MCF 10A (cell line): ENCODE measurements at regions not wholly inside any gene's neighbourhood (a gene's known extent, or its start where the extent isn't known, plus 50 kb on each side); places are given as distances from the start of the nearest gene placed in this dataset.

Experiments used
- BruUV-seq: library from RNA; stranded (reverse); fragments of 400-500 nt; replicated peaks from 2 replicates; lab custom pipeline; 2021; lab: Mats Ljungman, UMichigan
- CTCF ChIA-PET: fragments of 300-600 bp; sonication (Branson Sonifier 250); formaldehyde crosslinking; extraction: SDS; loops from one replicate; lab custom pipeline; 2021; ENCODE audit warnings: antibody characterized with exemption, inconsistent platforms; lab: Yijun Ruan, JAX
- POLR2A ChIA-PET: fragments of 300-600, 350-650 bp; sonication (Branson Sonifier 250); formaldehyde crosslinking; extraction: SDS; loops from one replicate; lab custom pipeline; 2020; ENCODE audit warnings: antibody characterized with exemption, inconsistent platforms; lab: Yijun Ruan, JAX
- DNase-seq: peaks from one replicate; pipeline ENCODE4 v3.0.0-alpha.2; 2018; ENCODE audit not compliant: unreplicated experiment
- H3K27ac Mint-ChIP-seq: one replicate; pipeline ENCODE4 v1.8.0; 2022; ENCODE audit warnings: mild to moderate bottlenecking, low read depth, mixed read lengths; ENCODE audit not compliant: unreplicated experiment
- H3K27me3 Mint-ChIP-seq: one replicate; pipeline ENCODE4 v1.8.0; 2022; ENCODE audit warnings: mixed read lengths; ENCODE audit not compliant: insufficient read depth, unreplicated experiment
- H3K36me3 Mint-ChIP-seq: one replicate; pipeline ENCODE4 v1.8.0; 2022; ENCODE audit warnings: mild to moderate bottlenecking, moderate library complexity, mixed read lengths; ENCODE audit not compliant: insufficient read depth, unreplicated experiment
- H3K4me1 Mint-ChIP-seq: one replicate; pipeline ENCODE4 v1.8.0; 2022; ENCODE audit warnings: mixed read lengths; ENCODE audit not compliant: insufficient read depth, unreplicated experiment
- H3K4me3 Mint-ChIP-seq: one replicate; pipeline ENCODE4 v1.8.0; 2022; ENCODE audit warnings: mild to moderate bottlenecking, moderate library complexity, mixed read lengths; ENCODE audit not compliant: unreplicated experiment
- H3K9me3 Mint-ChIP-seq: one replicate; pipeline ENCODE4 v1.8.0; 2022; ENCODE audit warnings: mixed read lengths; ENCODE audit not compliant: unreplicated experiment
- CTCF ChIP-seq: fragments of 200-600 bp; IDR thresholded peaks from one replicate; pipeline ENCODE4 v1.8.0; 2022; ENCODE audit warnings: antibody characterized with exemption, mild to moderate bottlenecking; ENCODE audit not compliant: unreplicated experiment
- intact Hi-C: fragments of 100-400 bp; cut with micrococcal nuclease; formaldehyde crosslinking; loops from 2 replicates; pipeline ENCODE4 v1.14.1; 2022

- POLR2A ChIA-PET: no interaction called here
- TF ChIP-seq CTCF: no peak
- no TSS peak for BruUV-seq
- intact Hi-C loops: no loop called here
- no peak overlapping the region for H3K27ac Mint-ChIP-seq
- no peaks in the 10 kb centered on the region for H3K36me3 Mint-ChIP-seq
- DNase-seq: no peak
- no peaks in the 10 kb centered on the region for H3K27me3 Mint-ChIP-seq
- CTCF ChIA-PET: interaction anchor here (0.9 kb wide), 1 partner anchor 38 kb away, joined by 3 read pairs; no protein-coding TSS in a partner anchor
- no peaks in the 10 kb centered on the region for H3K9me3 Mint-ChIP-seq
- no peak overlapping the region for H3K4me3 Mint-ChIP-seq
- peaks cover 6% of the 10 kb centered on the region for H3K4me1 Mint-ChIP-seq
Measured at GRCh38 chr4:42320822-42321388, 76.4 kb upstream of the SHISA3 start.

GRCh38 chr4:42326040-42326439 is 71.2 kb upstream of the SHISA3 start:
- no peak for TF ChIP-seq CTCF
- Mint-ChIP-seq H3K4me1 (no peaks in the 10 kb centered on the region), H3K9me3 (peaks cover 8% of the 10 kb centered on the region), H3K36me3 (no peaks in the 10 kb centered on the region), H3K27ac (no peak overlapping the region), H3K27me3 (no peaks in the 10 kb centered on the region), H3K4me3 (no peak overlapping the region)
- ChIA-PET CTCF (interaction anchor here (0.6 to 0.7 kb wide), 5 partner anchors 11 to 1955 kb away, joined by 3 to 6 read pairs (median 4); no protein-coding TSS in a partner anchor), POLR2A (no interaction called here)
- DNase-seq: no peak
- intact Hi-C loops: no loop called here
- no TSS peak for BruUV-seq

GRCh38 chr4:42326524-42326923 is 70.8 kb upstream of the SHISA3 start:
- ChIA-PET POLR2A (no interaction called here), CTCF (no interaction called here)
- Mint-ChIP-seq H3K9me3 (peaks cover 8% of the 10 kb centered on the region), H3K4me3 (no peak overlapping the region), H3K27me3 (no peaks in the 10 kb centered on the region), H3K27ac (no peak overlapping the region), H3K4me1 (no peaks in the 10 kb centered on the region), H3K36me3 (no peaks in the 10 kb centered on the region)
- intact Hi-C loops: no loop called here
- no peak for TF ChIP-seq CTCF
- no TSS peak for BruUV-seq
- no peak for DNase-seq

- Mint-ChIP-seq H3K4me3 (no peak overlapping the region), H3K27ac (no peak overlapping the region), H3K27me3 (no peaks in the 10 kb centered on the region), H3K4me1 (no peaks in the 10 kb centered on the region), H3K36me3 (no peaks in the 10 kb centered on the region), H3K9me3 (peaks cover 8% of the 10 kb centered on the region)
- intact Hi-C loops: no loop called here
- no peak for DNase-seq
- no TSS peak for BruUV-seq
- TF ChIP-seq CTCF: no peak
- POLR2A ChIA-PET: no interaction called here
- CTCF ChIA-PET: interaction anchor here (0.8 kb wide), 1 partner anchor 20 kb away, joined by 3 read pairs; no protein-coding TSS in a partner anchor
Measured at GRCh38 chr4:42327323-42327722, 70.0 kb upstream of the SHISA3 start.
